ENCODE measurements at regions not wholly inside any gene's neighbourhood (a gene's known extent, or its start where the extent isn't known, plus 50 kb on each side); places are given as distances from the start of the nearest gene placed in this dataset.

DNA sequence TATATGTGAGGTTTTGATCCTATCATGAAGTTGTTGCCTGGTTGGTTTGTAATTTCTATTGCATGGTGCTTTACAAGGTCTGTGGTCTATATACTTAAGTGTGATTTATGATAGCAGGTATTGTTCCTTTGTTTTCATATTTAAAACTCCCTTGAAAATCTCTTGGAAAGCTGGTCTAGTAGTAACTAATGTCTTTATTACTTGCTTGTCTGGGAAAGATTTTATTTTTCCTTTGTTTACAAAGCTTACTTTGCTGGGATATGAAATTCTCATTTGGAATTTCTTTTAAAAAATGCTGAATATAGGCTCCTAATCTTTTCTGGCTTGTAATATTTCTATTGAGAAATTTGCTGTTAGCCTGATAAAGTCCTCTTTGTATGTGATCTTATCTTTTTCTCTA, 862.9 kb upstream of the NXPH2 start:
- no peak overlapping the region for H3K4me3 ChIP-seq (ENCODE audit: low read depth, low read length)
- TF ChIP-seq, protein P1, sequence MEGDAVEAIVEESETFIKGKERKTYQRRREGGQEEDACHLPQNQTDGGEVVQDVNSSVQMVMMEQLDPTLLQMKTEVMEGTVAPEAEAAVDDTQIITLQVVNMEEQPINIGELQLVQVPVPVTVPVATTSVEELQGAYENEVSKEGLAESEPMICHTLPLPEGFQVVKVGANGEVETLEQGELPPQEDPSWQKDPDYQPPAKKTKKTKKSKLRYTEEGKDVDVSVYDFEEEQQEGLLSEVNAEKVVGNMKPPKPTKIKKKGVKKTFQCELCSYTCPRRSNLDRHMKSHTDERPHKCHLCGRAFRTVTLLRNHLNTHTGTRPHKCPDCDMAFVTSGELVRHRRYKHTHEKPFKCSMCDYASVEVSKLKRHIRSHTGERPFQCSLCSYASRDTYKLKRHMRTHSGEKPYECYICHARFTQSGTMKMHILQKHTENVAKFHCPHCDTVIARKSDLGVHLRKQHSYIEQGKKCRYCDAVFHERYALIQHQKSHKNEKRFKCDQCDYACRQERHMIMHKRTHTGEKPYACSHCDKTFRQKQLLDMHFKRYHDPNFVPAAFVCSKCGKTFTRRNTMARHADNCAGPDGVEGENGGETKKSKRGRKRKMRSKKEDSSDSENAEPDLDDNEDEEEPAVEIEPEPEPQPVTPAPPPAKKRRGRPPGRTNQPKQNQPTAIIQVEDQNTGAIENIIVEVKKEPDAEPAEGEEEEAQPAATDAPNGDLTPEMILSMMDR (IDR thresholded peaks at IDR 0.05; ENCODE audit: insufficient read depth, low read depth, low read length) = no peak
- DNase-seq (ENCODE audit: low read depth) = no peak

DNA sequence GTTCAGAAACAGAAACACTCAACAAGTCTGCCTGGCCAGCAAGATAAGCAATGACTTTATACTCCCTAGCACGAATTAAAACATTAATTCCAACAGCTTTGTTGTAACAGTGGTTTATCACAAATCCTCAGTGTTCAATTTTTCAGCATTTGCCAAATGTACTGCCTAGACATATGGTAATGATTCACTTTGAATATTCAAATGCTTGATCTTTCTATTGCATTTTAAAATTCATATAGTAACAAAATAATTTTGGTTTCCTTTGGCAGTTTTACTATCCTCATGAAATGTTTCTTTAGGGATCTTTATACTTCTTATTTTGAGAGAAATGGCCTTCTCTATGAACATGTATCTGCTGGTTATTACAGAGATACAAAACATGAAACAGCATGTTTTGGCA, 851.8 kb upstream of the NXPH2 start:
- DNase-seq (ENCODE audit: low read depth) = no peak
- H3K4me3 ChIP-seq (ENCODE audit: low read depth, low read length) = no peak overlapping the region
- TF ChIP-seq, protein P1 (IDR thresholded peaks at IDR 0.05; ENCODE audit: insufficient read depth, low read depth, low read length) = no peak

DNA sequence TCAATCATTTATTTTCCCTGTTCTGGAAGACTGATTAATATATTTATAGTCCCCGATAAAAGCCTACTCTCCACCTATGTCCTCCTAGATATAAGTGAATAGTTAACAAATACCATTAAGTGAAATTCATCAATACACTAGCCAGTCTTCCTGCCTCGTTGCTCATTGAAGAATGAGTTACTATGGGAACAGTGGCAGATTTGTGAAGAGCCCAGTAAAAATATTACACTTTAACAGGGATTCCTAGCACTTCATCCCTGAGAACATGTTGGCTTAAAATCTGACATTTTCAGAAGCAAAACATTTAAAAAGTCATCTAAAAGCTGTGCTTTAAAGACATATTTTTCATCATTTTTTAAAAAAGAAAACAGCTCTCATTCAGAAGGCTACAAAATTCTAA, 848.7 kb upstream of the NXPH2 start:
- DNase-seq (ENCODE audit: low read depth) = no peak
- TF ChIP-seq, protein P1 (IDR thresholded peaks at IDR 0.05; ENCODE audit: insufficient read depth, low read depth, low read length) = no peak
- H3K4me3 ChIP-seq (ENCODE audit: low read depth, low read length) = no peak overlapping the region

DNA sequence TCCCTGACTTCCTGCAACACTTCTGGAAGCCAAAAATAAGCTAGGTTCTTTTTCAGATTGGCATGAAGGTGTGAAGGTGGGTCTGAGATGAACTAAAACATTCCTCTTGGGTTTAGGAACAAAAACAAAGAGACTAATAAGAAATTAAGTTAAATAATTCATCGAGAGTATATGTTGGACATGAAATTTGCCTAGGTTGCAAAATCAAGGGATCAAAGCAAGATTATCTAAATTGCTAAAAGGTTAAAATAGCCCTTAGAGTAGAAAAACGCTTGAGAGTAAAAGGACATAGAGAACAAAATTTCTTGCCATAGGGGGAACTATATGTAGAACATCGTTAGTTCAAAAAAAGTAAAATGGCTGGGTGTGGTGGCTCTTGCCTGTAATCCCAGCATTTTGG, 845.9 kb upstream of the NXPH2 start:
- no peak overlapping the region for H3K4me3 ChIP-seq (ENCODE audit: low read depth, low read length)
- no peak for DNase-seq (ENCODE audit: low read depth)
- TF ChIP-seq, protein P1 (IDR thresholded peaks at IDR 0.05; ENCODE audit: insufficient read depth, low read depth, low read length) = no peak

DNA sequence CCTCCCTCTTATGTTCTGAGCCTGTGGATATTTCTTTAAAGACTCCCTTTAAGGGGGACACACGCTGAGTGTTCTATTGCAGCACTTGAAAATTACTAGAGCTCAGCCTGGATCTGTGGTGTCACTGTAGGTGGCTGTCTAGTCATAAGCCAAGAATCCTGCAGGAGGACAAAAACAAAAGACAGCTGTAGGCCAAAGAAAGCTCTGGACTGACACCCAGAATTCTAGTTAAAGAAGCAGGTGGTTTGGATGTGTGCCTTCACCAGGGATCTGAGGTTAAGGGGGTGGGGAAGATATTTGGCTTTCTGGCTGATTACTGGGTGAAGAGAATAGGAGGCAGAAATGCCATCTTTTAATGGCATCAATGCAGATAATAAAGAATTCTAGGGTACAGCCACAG, 842.5 kb upstream of the NXPH2 start:
- TF ChIP-seq, protein P1 (IDR thresholded peaks at IDR 0.05; ENCODE audit: insufficient read depth, low read depth, low read length) = no peak
- no peak for DNase-seq (ENCODE audit: low read depth)
- H3K4me3 ChIP-seq (ENCODE audit: low read depth, low read length) = no peak overlapping the region

DNA sequence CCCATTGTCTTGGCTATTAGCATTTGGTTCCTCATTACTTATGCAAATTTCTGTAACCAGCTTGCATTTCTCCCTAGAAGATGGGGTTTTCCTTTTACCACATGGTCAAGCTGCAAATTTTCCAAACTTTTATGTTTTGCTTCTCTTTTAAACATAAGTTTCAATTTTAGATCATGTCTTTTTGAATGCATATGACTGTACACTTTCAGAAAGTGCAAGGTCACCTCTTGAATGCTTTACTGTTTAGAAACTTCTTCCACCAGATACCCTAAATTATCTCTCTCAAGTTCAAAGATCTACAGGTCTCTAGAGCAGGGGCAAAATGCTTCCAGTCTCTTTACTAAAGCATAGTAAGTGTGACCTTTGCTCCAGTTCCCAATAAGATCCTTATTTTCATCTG, 837.6 kb upstream of the NXPH2 start:
- TF ChIP-seq, protein P1 (IDR thresholded peaks at IDR 0.05; ENCODE audit: insufficient read depth, low read depth, low read length) = no peak
- no peak for DNase-seq (ENCODE audit: low read depth)
- H3K4me3 ChIP-seq (ENCODE audit: low read depth, low read length) = no peak overlapping the region

DNA sequence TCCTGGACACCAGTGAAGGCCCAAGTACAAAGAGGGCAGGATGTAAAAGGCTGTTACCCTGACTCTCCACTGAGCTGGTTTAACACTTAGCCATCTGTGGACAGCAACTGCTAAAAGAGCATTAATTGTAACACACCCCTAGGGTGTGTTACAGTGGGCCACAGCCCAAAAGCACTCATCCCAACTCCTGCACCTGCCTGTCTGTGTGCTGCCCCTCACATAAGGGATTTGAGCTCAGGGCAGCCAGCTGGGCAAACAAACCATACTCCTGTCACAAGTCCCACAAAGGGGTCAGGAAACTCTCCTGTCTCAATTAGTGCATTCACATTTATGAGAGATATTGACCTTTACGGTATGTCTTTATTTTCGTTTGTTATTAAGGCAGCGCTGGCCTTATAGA, 833.1 kb upstream of the NXPH2 start:
- no peak overlapping the region for H3K4me3 ChIP-seq (ENCODE audit: low read depth, low read length)
- DNase-seq (ENCODE audit: low read depth) = no peak
- TF ChIP-seq, protein P1 (IDR thresholded peaks at IDR 0.05; ENCODE audit: insufficient read depth, low read depth, low read length) = no peak
